NCI-H2081 (cell line): ENCODE measurements at regions not wholly inside any gene's neighbourhood (a gene's known extent, or its start where the extent isn't known, plus 50 kb on each side); places are given as distances from the start of the nearest gene placed in this dataset.

Source experiments
- DNase-seq, 2 experiments: peaks; one replicate each; lab custom pipeline; 2025; lab: John Stamatoyannopoulos, UW

- DNase-seq, result no peak
Observed at GRCh38 chr2:57504787-57505186, 541.8 kb upstream of the VRK2 start.

- no peak for DNase-seq
Observed at GRCh38 chr2:57509189-57509588, 537.4 kb upstream of the VRK2 start.

- DNase-seq, result no peak
Observed at GRCh38 chr2:57510704-57511103, 535.9 kb upstream of the VRK2 start.

GRCh38 chr2:57515366-57515765 is 531.2 kb upstream of the VRK2 start:
- DNase-seq, result peak in 1 of 2 experiments; percentile 51

GRCh38 chr2:57516698-57517340 is 529.8 kb upstream of the VRK2 start:
- DNase-seq, result peak; percentile 52 to 66

- DNase-seq, result no peak
Observed at GRCh38 chr2:57523304-57523703, 523.3 kb upstream of the VRK2 start.

GRCh38 chr2:57527685-57528084 is 518.9 kb upstream of the VRK2 start:
- no peak for DNase-seq

GRCh38 chr2:57528499-57528898 is 518.1 kb upstream of the VRK2 start:
- no peak for DNase-seq

- DNase-seq, result no peak
Observed at GRCh38 chr2:57534358-57534757, 512.2 kb upstream of the VRK2 start.

GRCh38 chr2:57536535-57537231 is 509.9 kb upstream of the VRK2 start:
- no peak for DNase-seq

- no peak for DNase-seq
Observed at GRCh38 chr2:57539761-57540160, 506.8 kb upstream of the VRK2 start.

- no peak for DNase-seq
Observed at GRCh38 chr2:57542081-57542480, 504.5 kb upstream of the VRK2 start.

GRCh38 chr2:57543211-57543610 is 503.4 kb upstream of the VRK2 start:
- DNase-seq, result no peak

GRCh38 chr2:57544624-57545023 is 502.0 kb upstream of the VRK2 start:
- no peak for DNase-seq

- DNase-seq, result no peak
Observed at GRCh38 chr2:57546478-57546877, 500.1 kb upstream of the VRK2 start.

GRCh38 chr2:57549642-57550102 is 496.9 kb upstream of the VRK2 start:
- DNase-seq, result peak; percentile 50 to 72

GRCh38 chr2:57550912-57551311 is 495.7 kb upstream of the VRK2 start:
- no peak for DNase-seq

- DNase-seq, result no peak
Observed at GRCh38 chr2:57552885-57553284, 493.7 kb upstream of the VRK2 start.

- no peak for DNase-seq
Observed at GRCh38 chr2:57554348-57554747, 492.3 kb upstream of the VRK2 start.

- no peak for DNase-seq
Observed at GRCh38 chr2:57558312-57558711, 488.3 kb upstream of the VRK2 start.

GRCh38 chr2:57562495-57562894 is 484.1 kb upstream of the VRK2 start:
- DNase-seq, result peak in 1 of 2 experiments; percentile 43

GRCh38 chr2:57563015-57563414 is 483.6 kb upstream of the VRK2 start:
- no peak for DNase-seq

GRCh38 chr2:57567245-57567644 is 479.4 kb upstream of the VRK2 start:
- no peak for DNase-seq

GRCh38 chr2:57569396-57569795 is 477.2 kb upstream of the VRK2 start:
- DNase-seq, result no peak
